Stimulated activated CD4-positive, alpha-beta T cell treated with anti-CD3 and anti-CD28 coated beads, Interleukin-4, amount 100 ng/mL, for 1 hour (primary cell): ENCODE measurements at regions not wholly inside any gene's neighbourhood (a gene's known extent, or its start where the extent isn't known, plus 50 kb on each side); places are given as distances from the start of the nearest gene placed in this dataset.
"Not testable (repeated sequence)": the region's sequence is repeated elsewhere in the genome, so short reads cannot be mapped to it uniquely, and the experiment has no call there.

Experiments
- DNase-seq: peaks from one replicate; pipeline ENCODE4 v3.0.0-alpha.2; 2020

GRCh38 chr9:30103647-30104394 is 2280.6 kb upstream of the ACO1 start:
- DNase-seq, result no peak

GRCh38 chr9:30107134-30107533 is 2277.3 kb upstream of the ACO1 start:
- DNase-seq, result not testable (repeated sequence)

- DNase-seq, result no peak
Observed at GRCh38 chr9:30116673-30117217, 2267.7 kb upstream of the ACO1 start.

- no peak for DNase-seq
Observed at GRCh38 chr9:30120666-30121065, 2263.8 kb upstream of the ACO1 start.

- no peak for DNase-seq
Observed at GRCh38 chr9:30121611-30122010, 2262.8 kb upstream of the ACO1 start.

- DNase-seq, result no peak
Observed at GRCh38 chr9:30125881-30126280, 2258.6 kb upstream of the ACO1 start.

GRCh38 chr9:30127371-30127770 is 2257.1 kb upstream of the ACO1 start:
- DNase-seq, result no peak

GRCh38 chr9:30140407-30140806 is 2244.0 kb upstream of the ACO1 start:
- DNase-seq, result no peak

- no peak for DNase-seq
Observed at GRCh38 chr9:30160570-30160969, 2223.9 kb upstream of the ACO1 start.

GRCh38 chr9:30172206-30172605 is 2212.2 kb upstream of the ACO1 start:
- no peak for DNase-seq

- no peak for DNase-seq
Observed at GRCh38 chr9:30178610-30179009, 2205.8 kb upstream of the ACO1 start.

- DNase-seq, result no peak
Observed at GRCh38 chr9:30193421-30193820, 2191.0 kb upstream of the ACO1 start.

- DNase-seq, result no peak
Observed at GRCh38 chr9:30196941-30197340, 2187.5 kb upstream of the ACO1 start.

- DNase-seq, result no peak
Observed at GRCh38 chr9:30197453-30197852, 2187.0 kb upstream of the ACO1 start.

- no peak for DNase-seq
Observed at GRCh38 chr9:30197954-30198353, 2186.5 kb upstream of the ACO1 start.

GRCh38 chr9:30198463-30199309 is 2185.8 kb upstream of the ACO1 start:
- no peak for DNase-seq

- DNase-seq, result no peak
Observed at GRCh38 chr9:30201024-30201423, 2183.4 kb upstream of the ACO1 start.

- no peak for DNase-seq
Observed at GRCh38 chr9:30235068-30235467, 2149.4 kb upstream of the ACO1 start.

- DNase-seq, result no peak
Observed at GRCh38 chr9:30235564-30235963, 2148.9 kb upstream of the ACO1 start.

- no peak for DNase-seq
Observed at GRCh38 chr9:30239878-30240277, 2144.6 kb upstream of the ACO1 start.

- DNase-seq, result no peak
Observed at GRCh38 chr9:30243467-30243866, 2141.0 kb upstream of the ACO1 start.

- no peak for DNase-seq
Observed at GRCh38 chr9:30244877-30245276, 2139.6 kb upstream of the ACO1 start.

GRCh38 chr9:30250872-30251271 is 2133.6 kb upstream of the ACO1 start:
- no peak for DNase-seq

- no peak for DNase-seq
Observed at GRCh38 chr9:30258094-30258493, 2126.3 kb upstream of the ACO1 start.
